NCI-H1092 (cell line): ENCODE measurements at regions not wholly inside any gene's neighbourhood (a gene's known extent, or its start where the extent isn't known, plus 50 kb on each side); places are given as distances from the start of the nearest gene placed in this dataset.

Experiments used
- DNase-seq: peaks from one replicate; lab custom pipeline; 2025; lab: John Stamatoyannopoulos, UW

DNA sequence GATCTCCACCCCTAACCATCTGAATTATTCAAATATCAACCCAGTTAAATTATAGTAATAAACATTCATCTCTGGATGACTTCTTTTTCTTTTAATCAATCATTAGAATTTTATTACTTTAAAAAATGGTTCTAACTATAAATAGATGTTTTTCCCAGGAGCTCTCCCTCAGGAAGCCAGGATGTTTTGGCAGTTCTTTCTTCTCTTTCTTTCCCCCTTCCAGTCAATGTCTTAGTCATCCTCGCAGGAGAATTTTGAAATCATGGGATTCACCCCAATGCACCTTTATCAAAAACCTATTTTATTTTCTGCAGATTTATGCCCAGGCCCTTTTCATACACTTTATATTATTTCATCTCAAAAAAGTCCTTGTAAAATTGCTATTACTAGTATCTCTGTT is 711.6 kb downstream of the CDH11 start:
- DNase-seq, result no peak

DNA sequence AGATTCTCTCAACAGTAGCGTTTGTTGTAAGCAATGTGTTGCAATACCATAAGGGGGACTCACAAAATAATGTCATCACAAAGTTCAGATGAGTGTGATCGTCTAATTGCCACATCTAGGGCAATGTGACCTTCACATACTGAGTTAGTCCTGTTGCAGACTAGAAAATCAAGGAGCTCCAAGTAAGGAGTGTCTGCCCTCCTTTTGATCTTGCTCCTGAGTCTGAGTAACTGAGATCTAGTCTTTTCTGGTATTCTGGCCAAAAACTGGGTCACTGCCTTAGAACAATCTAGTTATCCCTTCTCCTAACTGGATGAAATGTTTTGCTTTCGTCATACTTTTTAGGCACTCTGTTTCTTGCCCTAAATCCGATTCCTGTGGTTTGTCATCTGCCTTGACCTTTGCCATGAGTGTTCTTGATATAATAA is 712.1 kb downstream of the CDH11 start:
- DNase-seq, result no peak

DNA sequence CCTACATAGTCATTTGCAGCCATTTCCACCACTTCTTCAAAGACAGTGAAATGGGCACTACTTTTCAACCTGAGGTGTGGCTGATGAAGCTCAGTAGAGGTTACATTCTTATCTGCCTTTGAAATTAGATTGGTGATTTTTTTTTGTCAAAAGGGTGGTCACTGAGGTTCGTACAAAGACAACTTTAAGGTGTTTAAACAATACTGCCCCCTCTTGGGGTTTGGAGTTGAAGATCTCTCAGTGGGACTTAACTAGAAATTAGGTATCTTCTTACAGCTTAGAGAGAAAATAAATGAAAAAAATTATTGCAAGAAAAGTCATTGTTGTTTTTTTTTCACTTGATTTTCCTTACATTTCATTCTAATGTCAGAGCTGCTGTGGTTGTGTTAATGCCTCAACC is 713.2 kb downstream of the CDH11 start:
- no peak for DNase-seq

DNA sequence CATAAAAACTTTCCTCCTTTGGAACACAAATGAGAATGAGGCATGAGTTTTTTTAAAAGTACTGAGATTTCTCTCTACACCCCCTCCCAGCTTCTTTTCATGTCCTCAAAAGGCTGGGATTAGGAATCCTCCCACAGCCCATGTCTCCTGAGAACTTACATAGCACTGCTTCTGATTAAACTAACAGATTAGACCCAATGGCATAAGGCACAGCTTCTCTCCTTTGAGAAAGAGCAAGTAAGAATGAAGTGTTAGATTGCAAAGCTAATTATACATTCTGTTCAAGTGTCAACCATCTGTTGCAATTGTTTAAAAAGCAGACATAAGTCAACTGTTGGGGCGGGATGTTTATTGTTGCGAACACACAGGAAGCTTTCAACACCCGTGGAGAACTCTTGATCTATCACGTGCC is 715.1 kb downstream of the CDH11 start:
- DNase-seq, result no peak

DNA sequence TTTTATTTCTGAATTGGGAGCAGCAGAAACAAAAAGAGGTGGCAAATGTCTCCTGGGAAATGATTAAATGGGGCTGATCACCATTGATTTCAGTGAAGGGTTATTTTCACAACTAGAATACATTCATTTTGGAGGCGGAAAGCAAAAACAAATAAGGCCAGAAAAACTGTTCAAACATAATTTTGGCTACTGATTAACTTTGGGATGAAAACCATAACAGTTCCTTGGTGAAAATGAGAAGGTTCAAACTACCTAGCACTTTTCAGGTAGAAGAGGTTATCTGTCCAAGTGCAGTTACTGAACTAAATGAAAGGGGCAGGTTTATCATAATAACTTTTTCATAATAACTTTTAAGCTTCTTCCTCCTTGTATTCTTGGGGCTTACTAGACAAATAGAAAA is 718.5 kb downstream of the CDH11 start:
- no peak for DNase-seq

DNA sequence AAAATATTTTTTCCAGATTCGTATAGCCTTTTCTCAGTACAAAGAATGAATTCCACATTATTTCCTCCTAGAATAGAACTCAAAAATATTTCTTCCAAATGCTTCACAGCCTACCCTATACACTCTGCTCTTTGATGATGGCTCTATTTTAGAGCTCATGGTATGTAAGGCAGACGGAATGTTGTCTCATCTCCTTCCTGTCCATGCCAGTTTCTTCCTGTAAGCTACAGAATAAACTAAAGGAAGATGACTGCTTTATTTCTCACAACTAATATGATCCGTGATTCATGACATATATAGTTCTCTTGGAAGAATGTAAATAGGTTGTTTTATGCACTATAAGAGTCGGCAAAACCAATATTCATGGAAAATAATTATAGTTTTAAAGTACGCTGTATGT is 723.1 kb downstream of the CDH11 start:
- no peak for DNase-seq

DNA sequence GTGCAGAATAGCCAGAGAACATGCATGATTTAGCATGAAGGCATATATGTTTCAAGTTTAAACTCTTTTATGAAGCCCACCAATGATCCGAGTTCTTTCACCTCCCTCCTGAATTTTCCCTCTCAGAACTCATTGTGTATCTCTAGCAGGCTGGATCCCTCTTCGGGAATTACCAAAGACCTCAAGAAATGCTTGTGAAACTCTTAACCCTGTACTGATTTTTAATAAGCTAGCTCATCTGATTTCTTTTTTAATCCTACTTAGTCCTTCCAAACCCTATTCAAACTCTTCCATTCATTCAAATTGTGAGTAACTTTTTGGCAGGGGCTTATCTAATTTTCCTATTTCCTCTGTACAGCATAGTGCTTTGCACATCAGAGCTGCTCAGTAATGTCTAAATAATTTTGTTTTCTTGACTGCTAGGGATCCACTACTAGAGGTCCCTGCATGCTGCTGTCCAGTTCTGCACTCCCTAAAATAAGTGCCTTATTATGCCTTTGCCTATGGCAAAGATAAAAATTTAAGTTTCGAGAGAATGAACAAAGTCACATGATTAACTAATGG is 723.8 kb downstream of the CDH11 start:
- no peak for DNase-seq

DNA sequence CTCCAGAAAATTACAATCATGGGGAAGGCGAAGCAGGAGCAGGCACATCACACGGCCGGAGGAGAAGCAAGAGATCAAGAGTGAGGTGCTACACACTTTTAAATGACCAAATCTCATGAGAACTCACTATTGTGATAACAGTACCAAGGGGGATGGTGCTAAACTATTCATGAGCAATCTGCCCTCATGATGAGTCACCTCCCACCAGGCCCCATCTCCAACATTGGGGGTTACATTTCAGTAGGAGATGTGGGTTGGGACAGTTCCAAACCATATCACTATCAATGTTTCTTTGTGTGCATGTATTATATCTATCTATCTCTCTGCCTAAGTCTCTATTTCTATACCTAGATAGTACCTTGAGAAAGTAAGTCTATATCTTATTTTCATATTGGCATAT is 724.8 kb downstream of the CDH11 start:
- DNase-seq, result no peak

DNA sequence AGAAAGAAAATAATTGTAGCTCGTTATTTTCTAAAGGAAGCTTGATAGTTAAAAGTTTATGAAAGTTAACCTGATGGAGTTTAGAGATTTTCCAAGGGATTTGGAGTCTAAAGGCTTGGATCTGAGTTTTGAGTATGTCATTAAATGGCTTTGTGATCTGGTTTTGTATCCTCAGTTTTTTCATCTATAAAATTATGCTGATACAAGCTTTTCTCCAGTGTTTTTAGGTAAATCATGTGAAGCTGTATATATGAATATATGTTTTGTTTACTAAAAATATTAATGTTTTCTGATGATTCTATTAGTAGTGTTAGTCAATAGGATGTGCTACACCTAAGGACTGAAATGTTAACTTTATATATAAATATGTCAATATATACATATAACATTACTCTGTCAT is 727.8 kb downstream of the CDH11 start:
- no peak for DNase-seq

DNA sequence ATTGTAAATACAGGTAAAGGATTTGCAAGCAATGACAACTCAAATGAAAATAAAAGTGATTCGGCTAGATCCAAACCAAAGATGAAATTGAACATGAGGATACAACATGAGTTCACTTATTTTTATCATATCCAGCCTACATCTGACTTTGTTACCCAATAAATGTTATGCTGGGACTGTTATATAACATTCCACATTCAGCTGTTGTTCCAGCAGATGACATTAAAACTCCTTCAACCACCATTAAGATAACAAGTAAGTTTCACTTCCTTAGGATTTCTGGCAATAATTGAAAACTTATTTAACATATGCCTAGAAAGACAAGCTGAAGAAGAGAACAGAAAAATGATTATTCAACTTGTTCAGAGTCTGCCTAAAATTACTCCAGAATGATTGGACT is 729.4 kb downstream of the CDH11 start:
- no peak for DNase-seq

DNA sequence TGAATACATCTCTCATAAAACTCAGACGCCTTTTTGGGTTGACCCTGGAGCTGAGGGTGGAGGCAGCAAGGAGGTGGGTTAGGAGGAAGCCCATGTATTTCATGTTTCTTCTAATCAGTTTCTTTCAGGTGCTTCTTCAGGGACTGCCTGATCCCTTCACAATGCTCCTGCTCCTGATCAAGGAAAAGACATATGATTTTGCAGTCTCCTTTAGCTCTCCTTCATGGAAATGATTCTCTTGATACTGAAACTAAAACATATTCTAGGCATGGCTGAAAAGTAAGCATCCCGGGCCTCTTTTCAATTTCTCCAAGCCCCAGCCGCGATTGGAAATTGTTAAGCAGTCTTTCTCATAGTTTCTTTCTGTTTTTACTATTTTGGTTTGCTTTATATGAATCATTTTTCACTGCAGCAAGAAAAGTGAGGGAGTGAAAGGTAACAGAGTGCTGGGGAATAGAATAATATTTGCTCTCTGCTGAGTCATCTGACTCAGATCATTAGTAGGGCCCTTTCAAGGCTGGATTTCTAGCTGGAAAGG is 730.7 kb downstream of the CDH11 start:
- DNase-seq, result no peak

DNA sequence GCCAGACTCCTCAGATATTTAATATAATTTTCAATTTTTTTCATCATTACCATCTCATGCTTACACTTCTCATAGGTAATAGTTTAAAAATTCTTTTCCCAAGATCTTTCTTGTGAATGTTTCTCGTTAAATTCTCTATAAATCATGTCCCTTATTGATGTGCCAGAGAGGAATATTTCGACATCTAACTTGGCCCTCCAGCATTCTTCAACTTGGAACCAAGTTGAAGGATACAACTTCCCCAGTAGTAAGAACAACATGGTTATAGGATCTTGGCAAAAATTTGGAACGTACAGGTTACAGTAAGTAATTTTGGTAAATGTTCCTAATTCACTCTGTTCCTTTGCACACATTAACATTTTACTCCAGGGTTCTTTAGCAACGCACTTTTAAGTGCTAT is 731.8 kb downstream of the CDH11 start:
- DNase-seq, result no peak

DNA sequence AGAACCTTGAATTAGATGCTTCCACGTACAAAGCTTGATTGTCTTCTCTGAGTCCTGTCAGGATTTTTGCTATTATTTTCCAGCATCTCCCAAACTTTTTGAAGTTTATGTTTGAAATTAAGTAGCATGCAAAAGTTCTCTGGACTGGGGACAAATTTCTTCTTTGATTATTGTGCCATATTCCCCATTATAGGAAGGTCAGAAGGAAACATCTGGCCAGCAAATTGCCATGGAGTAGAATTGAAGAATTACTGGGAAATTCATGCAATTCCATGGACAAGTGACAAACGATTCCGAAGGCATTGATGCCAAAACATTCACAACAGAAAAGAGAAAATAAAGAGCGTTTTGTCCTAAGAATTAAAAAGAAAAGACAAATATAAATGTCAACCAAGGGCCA is 737.2 kb downstream of the CDH11 start:
- no peak for DNase-seq

DNA sequence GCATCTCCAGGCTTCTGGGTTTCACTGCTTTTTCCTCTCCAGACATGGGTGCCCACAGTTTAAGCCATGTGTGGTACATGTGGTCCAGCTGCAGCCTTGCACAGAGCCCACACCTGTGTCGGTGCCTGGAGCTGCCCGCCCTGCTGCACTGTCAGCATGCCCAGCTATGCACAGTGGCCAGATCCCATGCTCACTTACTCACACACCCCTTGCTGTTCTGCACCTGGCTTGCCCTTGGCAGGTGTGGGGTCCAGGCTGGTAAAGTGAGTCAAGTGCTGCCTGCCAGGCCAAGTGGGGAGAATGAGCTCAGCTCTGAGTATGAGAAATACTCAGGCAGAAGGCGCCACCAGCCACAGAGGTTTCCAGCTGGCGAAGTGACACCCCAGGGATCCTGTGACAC is 739.9 kb downstream of the CDH11 start:
- no peak for DNase-seq

DNA sequence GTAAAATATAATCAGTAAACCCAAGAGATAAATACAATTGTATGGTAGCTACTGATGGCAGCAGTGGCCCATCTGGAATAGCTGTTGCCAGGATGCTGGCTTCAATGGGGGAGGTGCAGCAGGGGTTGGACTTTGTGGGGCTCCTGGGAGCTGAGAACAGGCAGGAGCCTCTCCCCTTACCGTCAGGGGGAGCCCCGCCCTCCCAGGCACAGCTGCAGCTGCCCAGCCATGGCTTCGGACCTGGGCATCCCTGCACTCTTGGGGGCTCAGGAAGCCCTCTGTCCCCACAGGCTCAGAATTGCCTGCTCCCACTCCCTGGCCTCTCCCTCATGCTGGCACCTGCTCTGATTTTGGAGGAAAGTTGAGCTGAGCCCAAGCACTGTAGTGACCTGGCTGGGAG is 741.1 kb downstream of the CDH11 start:
- DNase-seq, result no peak

DNA sequence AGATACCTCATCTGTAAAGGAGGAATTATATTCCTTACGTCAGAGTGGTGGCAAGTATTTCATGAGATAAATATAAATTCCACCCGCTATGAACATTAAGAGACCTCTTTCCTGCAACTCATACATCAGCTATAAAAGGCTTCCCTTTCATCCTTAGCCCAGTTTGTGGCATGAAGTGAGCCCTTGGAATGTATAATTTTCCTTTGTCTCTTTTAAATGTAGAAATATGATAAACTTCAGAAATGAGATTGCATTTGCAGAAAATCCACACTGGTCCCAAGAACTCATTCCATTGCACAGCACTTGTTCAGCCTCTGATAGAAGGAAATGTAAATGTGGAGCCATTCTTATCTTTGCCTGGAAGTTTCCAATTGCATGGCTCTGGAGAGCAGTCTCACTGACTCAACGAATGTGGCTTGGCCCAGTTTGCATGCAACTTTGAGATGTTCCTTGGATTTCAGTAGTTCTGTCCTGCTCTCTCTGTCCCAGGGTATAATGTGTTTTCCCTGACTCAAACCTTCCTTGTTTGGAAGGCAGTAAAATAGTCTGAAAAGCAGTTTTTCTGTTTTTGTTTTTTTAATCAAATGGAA is 746.4 kb downstream of the CDH11 start:
- no peak for DNase-seq

DNA sequence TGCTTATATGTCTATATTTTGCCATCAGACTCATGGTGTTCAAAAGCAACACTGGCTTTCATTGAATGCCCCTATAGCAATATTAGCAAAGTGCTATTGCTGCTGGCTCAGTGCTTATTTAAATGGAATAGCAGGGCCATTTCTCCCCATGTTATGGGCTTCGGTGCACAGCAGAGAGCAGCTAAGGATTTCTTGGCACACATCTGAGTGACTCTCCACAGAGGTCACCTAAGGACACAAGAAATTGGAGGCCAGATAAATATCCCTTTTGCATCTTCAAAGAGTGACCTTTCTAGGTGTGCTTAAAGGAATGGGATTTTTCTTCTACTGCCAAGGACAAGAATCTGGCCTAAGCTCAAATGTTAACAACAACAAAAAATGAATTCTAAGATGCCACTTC is 751.8 kb downstream of the CDH11 start:
- DNase-seq, result no peak

DNA sequence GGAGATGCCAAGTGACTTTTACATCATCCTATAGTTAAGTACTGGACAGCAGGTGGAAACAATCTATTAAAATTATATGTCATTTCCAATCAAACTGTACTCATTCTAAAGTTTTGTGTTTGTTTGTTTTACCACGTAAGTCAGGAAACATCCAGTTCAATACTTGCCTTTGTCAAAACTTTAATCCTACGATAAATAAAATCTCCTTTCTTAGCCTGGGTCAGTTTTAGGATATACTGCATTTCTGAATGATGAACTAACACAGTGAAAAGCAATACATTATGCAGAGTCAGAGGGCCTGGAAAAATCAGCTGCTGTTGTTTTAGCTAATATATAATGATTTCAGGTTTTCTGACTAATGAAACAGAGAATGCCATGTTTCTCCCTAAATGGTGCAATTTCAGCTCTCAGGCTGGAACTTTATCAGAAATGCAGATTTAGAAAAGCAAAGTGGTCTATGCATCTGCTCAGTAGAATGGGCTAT is 756.4 kb downstream of the CDH11 start:
- DNase-seq, result no peak

DNA sequence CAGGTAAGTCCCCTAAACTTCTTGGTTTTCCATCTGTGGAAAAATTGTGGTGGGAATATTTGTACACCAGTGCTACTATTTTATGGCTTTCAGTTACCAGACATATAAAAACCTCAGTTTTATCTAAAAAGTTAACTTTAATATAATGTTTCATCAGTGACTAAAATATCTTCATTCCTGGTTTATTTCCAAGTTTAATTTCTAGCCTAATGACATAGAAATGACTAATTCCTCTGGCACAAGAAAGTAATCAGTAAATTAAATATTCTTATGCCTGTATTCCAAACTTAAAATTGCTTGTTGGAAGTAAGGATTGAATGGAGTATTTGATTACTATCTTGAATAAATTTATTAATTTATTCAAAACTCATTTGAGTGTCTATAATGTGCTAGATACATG is 757.0 kb downstream of the CDH11 start:
- no peak for DNase-seq

DNA sequence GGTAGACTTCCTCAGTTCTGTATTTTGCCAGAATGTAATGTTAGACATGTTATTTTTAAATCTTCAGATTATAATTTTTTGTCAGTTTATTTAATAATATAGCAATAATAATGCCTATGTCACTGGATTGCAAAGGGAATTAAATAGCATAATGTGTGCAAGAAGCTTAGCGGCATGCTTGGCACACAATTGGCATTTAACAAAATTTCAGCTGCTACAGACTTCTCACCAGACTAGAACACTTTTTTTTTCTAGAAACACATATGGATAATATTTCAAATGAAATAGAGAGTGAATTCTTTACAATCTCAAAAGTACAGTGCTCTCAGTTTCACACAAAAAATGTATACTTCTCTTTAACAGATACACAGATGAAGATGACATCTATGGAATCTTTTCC is 757.4 kb downstream of the CDH11 start:
- no peak for DNase-seq

DNA sequence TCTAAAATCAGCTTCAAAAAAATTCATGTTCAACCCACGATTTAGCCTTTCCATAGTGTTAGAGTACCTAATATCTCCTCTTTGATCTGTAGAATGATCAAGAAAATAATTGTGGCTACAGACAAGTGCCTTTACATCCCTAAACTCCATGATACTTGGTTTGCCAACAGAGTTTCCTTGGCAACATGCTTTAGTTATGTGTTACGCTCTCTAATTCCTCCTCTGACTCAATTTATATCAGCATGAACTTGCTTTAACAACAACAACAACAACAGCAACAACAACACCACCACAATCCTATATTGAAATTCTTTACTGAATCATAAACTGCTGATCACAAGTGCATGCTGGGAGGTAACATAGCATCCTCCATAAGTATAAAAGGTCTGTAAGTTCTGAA is 757.8 kb downstream of the CDH11 start:
- DNase-seq, result no peak

DNA sequence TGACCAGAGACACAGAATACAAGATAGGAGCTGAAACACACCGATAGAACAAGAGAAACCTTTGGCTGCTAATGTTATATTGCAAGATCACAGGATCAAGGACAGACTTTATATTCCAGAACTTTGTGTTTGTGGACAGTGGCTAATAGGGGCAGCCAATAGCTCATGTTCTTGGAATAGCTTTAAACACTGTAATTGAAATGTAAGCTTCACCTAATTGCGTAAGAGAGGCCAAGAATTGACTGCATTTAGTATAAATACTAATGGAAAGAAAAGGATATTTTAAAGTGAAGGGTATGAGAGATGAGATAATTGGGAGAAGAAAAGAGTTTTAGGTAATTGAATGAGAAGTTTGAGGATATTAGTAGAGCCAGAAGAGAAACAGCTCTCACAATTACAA is 758.8 kb downstream of the CDH11 start:
- no peak for DNase-seq

DNA sequence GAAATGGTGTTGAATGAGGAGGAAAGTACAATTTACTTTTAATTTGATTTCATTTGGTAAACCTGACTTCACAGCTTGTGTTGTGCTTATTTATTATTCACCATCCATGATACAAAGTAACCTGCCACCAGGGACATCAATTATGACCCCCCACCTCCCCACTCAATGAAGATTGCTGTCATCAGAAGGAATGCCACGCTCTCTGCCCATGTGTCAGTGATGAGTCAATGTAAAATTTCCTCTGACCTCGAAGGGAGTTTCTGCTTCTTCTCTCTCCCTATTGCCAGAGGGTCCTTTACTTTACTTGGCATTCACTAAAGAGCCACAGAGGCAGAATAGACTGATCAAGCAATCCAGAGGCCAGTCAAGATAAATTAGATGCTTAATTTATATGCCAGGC is 759.7 kb downstream of the CDH11 start:
- DNase-seq, result no peak

DNA sequence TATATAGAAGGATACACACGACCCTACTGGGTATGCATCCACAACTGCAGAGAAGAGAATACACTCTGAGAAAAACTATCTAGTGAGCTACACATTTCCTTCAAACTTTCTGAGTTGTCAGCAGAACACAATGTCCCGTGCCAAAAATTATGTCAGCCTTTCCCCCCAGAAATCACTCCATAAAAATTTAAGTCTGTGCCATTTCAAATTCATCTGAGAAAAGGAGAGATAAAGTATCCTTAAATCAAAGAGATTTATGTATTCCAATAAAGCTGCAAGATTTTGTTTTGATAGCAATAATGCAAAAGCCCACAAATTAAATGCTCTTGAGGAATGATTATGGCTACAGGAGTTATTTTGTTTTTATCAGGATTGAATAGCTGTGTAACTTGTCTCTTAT is 760.1 kb downstream of the CDH11 start:
- no peak for DNase-seq
